Spleen (tissue), 11 donors: ENCODE measurements at regions not wholly inside any gene's neighbourhood (a gene's known extent, or its start where the extent isn't known, plus 50 kb on each side); places are given as distances from the start of the nearest gene placed in this dataset.

Experiments used
- DNase-seq: peaks from one replicate; pipeline ENCODE4 v3.0.0-alpha.2; 2020
- H3K27ac ChIP-seq, 8 donors: fragments of 200-600 bp; sonication (generic) in 7 of 8; 1 replicate in 4 of 8; 2 replicates in 4 of 8; pipeline versions ENCODE4 v1.5.0 to v1.8.0; 2016 to 2021; ENCODE audit warnings: inconsistent platforms in 4 of 8, mild to moderate bottlenecking in 4 of 8, moderate library complexity in 1 of 8
- H3K27me3 ChIP-seq, 7 donors: fragments of 200-600 bp; sonication (generic) in 6 of 7; replicated peaks in 1 of 7; 1 replicate in 4 of 7; 2 replicates in 3 of 7; pipeline versions ENCODE4 v1.5.0 to v1.8.0; 2016 to 2021; ENCODE audit warnings: inconsistent platforms in 3 of 7, mild to moderate bottlenecking in 1 of 7
- H3K36me3 ChIP-seq, 6 donors: fragments of 200-600 bp; sonication (generic) in 5 of 6; 1 replicate in 4 of 6; 2 replicates in 2 of 6; pipeline versions ENCODE4 v1.5.0 to v1.8.0; 2016 to 2021; ENCODE audit warnings: inconsistent platforms in 2 of 6
- H3K4me1 ChIP-seq, 6 donors: fragments of 200-600 bp; sonication (generic) in 5 of 6; 1 replicate in 3 of 6; 2 replicates in 3 of 6; pipeline versions ENCODE4 v1.5.0 to v1.8.0; 2016 to 2021; ENCODE audit warnings: inconsistent platforms in 3 of 6
- H3K4me3 ChIP-seq, 8 donors: fragments of 200-600 bp; sonication (generic) in 7 of 8; 1 replicate in 4 of 8; 2 replicates in 4 of 8; pipeline versions ENCODE4 v1.5.0 to v1.8.0; 2016 to 2021; ENCODE audit warnings: inconsistent platforms in 4 of 8, mild to moderate bottlenecking in 4 of 8, moderate library complexity in 2 of 8
- H3K9me3 ChIP-seq, 8 donors: fragments of 200-600 bp; sonication (generic) in 7 of 8; 1 replicate in 4 of 8; 2 replicates in 4 of 8; pipeline versions ENCODE4 v1.5.0 to v1.8.0; 2016 to 2021; ENCODE audit warnings: inconsistent platforms in 4 of 8
- CTCF ChIP-seq, 11 experiments: fragments of 200-600 bp in 7 of 11; fragments of 450-650 bp in 4 of 11; sonication (generic) in 4 of 11; IDR thresholded peaks in 8 of 11; conservative IDR thresholded peaks in 3 of 11; 1 replicate in 7 of 11; 2 replicates in 4 of 11; pipeline versions ENCODE4 v1.4.0 to v1.8.0; 2016 to 2021; ENCODE audit warnings: antibody characterized with exemption in 11 of 11, inconsistent platforms in 4 of 11, mild to moderate bottlenecking in 1 of 11
- POLR2A ChIP-seq, 3 donors: fragments of 450-650 bp; IDR thresholded peaks; one replicate each; pipeline ENCODE4 v1.5.1; 2017; ENCODE audit warnings: antibody characterized with exemption in 3 of 3, mild to moderate bottlenecking in 1 of 3
- POLR2AphosphoS5 ChIP-seq, 3 donors: sonication (generic); formaldehyde crosslinking; IDR thresholded peaks; one replicate each; pipeline ENCODE4 v1.5.1; 2017; ENCODE audit warnings: antibody characterized with exemption in 3 of 3
- WGBS, 5 donors: extraction: QIAGEN DNeasy Blood & Tissue Kit in 3 of 5; methylation state at CpG; one replicate each; pipeline versions ENCODE4 v1.1.5 to v1.1.7; 2013 to 2018; 5-methylcytosine and 5-hydroxymethylcytosine counted together
- intact Hi-C: fragments of 100-400 bp; cut with DNase I; formaldehyde crosslinking; loops from one replicate; pipeline ENCODE4 v1.15.0; 2023; ENCODE audit warnings: low total_unique reads
- donor health status: healthy with polysubstance abuse.
- donor health status: DM: no; HTN: no; CAD: no; lungs with moderate emphysema.
- donor health status: DM: no; HTN: no; CAD: no.
- donor health status: Bipolar disorder and iron deficiency.
- donor health status: healthy.
- donor health status: DM: no; HTN: no; CAD: no.
- donor health status: DM: yes; HTN: yes; CAD: no.

- TF ChIP-seq CTCF (IDR thresholded peaks at IDR 0.05 in 8 of 11, conservative IDR thresholded peaks at IDR 0.05 in 3 of 11) (no peak), POLR2AphosphoS5 (IDR thresholded peaks at IDR 0.05) (no peak), POLR2A (IDR thresholded peaks at IDR 0.05) (no peak)
- intact Hi-C loops, result no loop called here
- Histone ChIP-seq H3K27me3 (no peaks in the 10 kb centered on the region), H3K9me3 (peaks cover 0 to 20% (median 6%) of the 10 kb centered on the region in 8 donors), H3K4me3 (no peak overlapping the region), H3K4me1 (peaks cover 0 to 20% (median 15%) of the 10 kb centered on the region in 6 donors), H3K36me3 (no peaks in the 10 kb centered on the region), H3K27ac (peak overlapping the region; percentile 70 to 90 (median 76))
- DNase-seq, result no peak
- 83 to 87% (median 87%) methylated on average over 7 of the region's 7 CpGs for WGBS, 5 donors
These were observed 137.5 kb upstream of the MYL2 start for GRCh38 chr12:111057701-111058425.

- Histone ChIP-seq H3K27ac (peak overlapping the region; percentile 70 to 90 (median 76)), H3K4me1 (peaks cover 0 to 20% (median 15%) of the 10 kb centered on the region in 6 donors), H3K27me3 (no peaks in the 10 kb centered on the region), H3K9me3 (peaks cover 0 to 22% (median 7%) of the 10 kb centered on the region in 8 donors), H3K36me3 (no peaks in the 10 kb centered on the region), H3K4me3 (no peak overlapping the region)
- intact Hi-C loops, result no loop called here
- DNase-seq, result peak; percentile 79
- WGBS, 5 donors, result 37 to 41% (median 38%) methylated on average over 8 of the region's 8 CpGs
- TF ChIP-seq CTCF (IDR thresholded peaks at IDR 0.05 in 8 of 11, conservative IDR thresholded peaks at IDR 0.05 in 3 of 11), result no peak
- peak; percentile 7 to 67 (median 41) for TF ChIP-seq POLR2AphosphoS5 (IDR thresholded peaks at IDR 0.05)
- no peak for TF ChIP-seq POLR2A (IDR thresholded peaks at IDR 0.05)
These were observed 136.5 kb upstream of the MYL2 start for GRCh38 chr12:111056618-111057521.

- Histone ChIP-seq H3K4me1 (peaks cover 0 to 20% (median 15%) of the 10 kb centered on the region in 6 donors), H3K36me3 (no peaks in the 10 kb centered on the region), H3K27ac (peak overlapping the region in 1 of 8 donors; percentile 90), H3K4me3 (no peak overlapping the region), H3K9me3 (peaks cover 0 to 23% (median 10%) of the 10 kb centered on the region in 8 donors), H3K27me3 (no peaks in the 10 kb centered on the region)
- TF ChIP-seq CTCF (IDR thresholded peaks at IDR 0.05 in 8 of 11, conservative IDR thresholded peaks at IDR 0.05 in 3 of 11) (no peak), POLR2A (IDR thresholded peaks at IDR 0.05) (no peak), POLR2AphosphoS5 (IDR thresholded peaks at IDR 0.05) (no peak)
- DNase-seq, result peak; percentile 59
- 85 to 89% (median 87%) methylated on average over 13 to 17 of the region's 17 CpGs for WGBS, 5 donors
- intact Hi-C loops, result no loop called here
These were observed 135.0 kb upstream of the MYL2 start for GRCh38 chr12:111055181-111055880.
